CD4-positive, alpha-beta memory T cell (primary cell): ENCODE measurements at regions not wholly inside any gene's neighbourhood (a gene's known extent, or its start where the extent isn't known, plus 50 kb on each side); places are given as distances from the start of the nearest gene placed in this dataset.

Experiments used
- CTCF ChIA-PET: fragments of 350-600 bp; sonication (Branson Sonifier 250); formaldehyde crosslinking; loops from one replicate; lab custom pipeline; 2021; ENCODE audit warnings: inconsistent platforms; ENCODE audit not compliant: partially characterized antibody; lab: Charles Lee
- POLR2A ChIA-PET: fragments of 350-600 bp; sonication (Branson Sonifier 250); formaldehyde crosslinking; loops from one replicate; lab custom pipeline; 2021; ENCODE audit not compliant: partially characterized antibody; lab: Charles Lee
- DNase-seq, 5 donors: peaks; one replicate each; pipeline versions ENCODE4 v3.0.0 to v3.0.0-alpha.2; 2020 to 2022; ENCODE audit warnings: mixed read lengths in 1 of 5
- H3K27ac ChIP-seq: one replicate; pipeline ENCODE4 v1.7.0; 2013; ENCODE audit warnings: low read depth, low read length
- H3K27me3 ChIP-seq: 2 replicates; pipeline ENCODE4 v1.7.0; 2013; ENCODE audit warnings: mild to moderate bottlenecking, low read length, moderate library complexity; ENCODE audit not compliant: insufficient read depth
- H3K36me3 ChIP-seq: 2 replicates; pipeline ENCODE4 v1.7.0; 2013; ENCODE audit warnings: mild to moderate bottlenecking, low read length, moderate library complexity; ENCODE audit not compliant: insufficient read depth
- H3K4me1 ChIP-seq: 2 replicates; pipeline ENCODE4 v1.7.0; 2013; ENCODE audit warnings: mild to moderate bottlenecking, low read length, moderate library complexity; ENCODE audit not compliant: insufficient read depth
- H3K4me3 ChIP-seq, 2 donors: one replicate each; pipeline ENCODE4 v1.7.0; 2013; ENCODE audit warnings: low read length in 2 of 2, mild to moderate bottlenecking in 1 of 2
- H3K9me3 ChIP-seq, 2 donors: one replicate each; pipeline ENCODE4 v1.7.0; 2013; ENCODE audit warnings: low read length in 2 of 2, control low read depth in 1 of 2; ENCODE audit not compliant: control insufficient read depth in 1 of 2
- H3K27ac Mint-ChIP-seq, 7 donors: one replicate each; pipeline ENCODE4 v1.8.0; 2020 to 2021; ENCODE audit warnings: mixed read lengths in 7 of 7, mild to moderate bottlenecking in 6 of 7, inconsistent platforms in 3 of 7, moderate library complexity in 3 of 7
- H3K27me3 Mint-ChIP-seq, 2 donors: one replicate each; pipeline ENCODE4 v1.8.0; 2020 to 2021; ENCODE audit warnings: mixed read lengths in 2 of 2
- H3K36me3 Mint-ChIP-seq, 2 donors: one replicate each; pipeline ENCODE4 v1.8.0; 2020 to 2021; ENCODE audit warnings: mixed read lengths in 2 of 2, inconsistent platforms in 1 of 2, mild to moderate bottlenecking in 1 of 2
- H3K4me1 Mint-ChIP-seq, 4 donors: one replicate each; pipeline ENCODE4 v1.8.0; 2020 to 2021; ENCODE audit warnings: mixed read lengths in 4 of 4, mild to moderate bottlenecking in 1 of 4
- H3K4me3 Mint-ChIP-seq, 8 donors: one replicate each; pipeline ENCODE4 v1.8.0; 2020 to 2021; ENCODE audit warnings: mixed read lengths in 8 of 8, mild to moderate bottlenecking in 7 of 8, moderate library complexity in 6 of 8, inconsistent platforms in 3 of 8
- H3K9me3 Mint-ChIP-seq, 8 donors: one replicate each; pipeline ENCODE4 v1.8.0; 2020 to 2021; ENCODE audit warnings: mixed read lengths in 8 of 8, mild to moderate bottlenecking in 5 of 8, inconsistent platforms in 3 of 8, moderate library complexity in 1 of 8
- intact Hi-C: fragments of 100-400 bp; cut with micrococcal nuclease; formaldehyde crosslinking; loops from one replicate; pipeline ENCODE4 v1.15.1; 2023

- Histone ChIP-seq H3K4me1 (no peaks in the 10 kb centered on the region), H3K27ac (no peak overlapping the region), H3K36me3 (no peaks in the 10 kb centered on the region), H3K4me3 (no peak overlapping the region), H3K9me3 (no peaks in the 10 kb centered on the region), H3K27me3 (no peaks in the 10 kb centered on the region)
- no peaks in the 10 kb centered on the region for H3K36me3 Mint-ChIP-seq
- no peaks in the 10 kb centered on the region for H3K4me1 Mint-ChIP-seq
- no peak overlapping the region for H3K4me3 Mint-ChIP-seq
- H3K9me3 Mint-ChIP-seq, result peaks cover 0 to 6% (median 0%) of the 10 kb centered on the region in 8 donors
- intact Hi-C loops, result no loop called here
- H3K27me3 Mint-ChIP-seq, result no peaks in the 10 kb centered on the region
- H3K27ac Mint-ChIP-seq, result no peak overlapping the region
- POLR2A ChIA-PET, result no interaction called here
- no peak for DNase-seq
- CTCF ChIA-PET, result no interaction called here
Observed at GRCh38 chr13:67792151-67792676, 562.1 kb upstream of the PCDH9 start.

- H3K4me1 ChIP-seq, result no peaks in the 10 kb centered on the region
- no peak overlapping the region for H3K27ac ChIP-seq
- no peak for DNase-seq
- no peak overlapping the region for H3K4me3 Mint-ChIP-seq
- H3K4me1 Mint-ChIP-seq, result no peaks in the 10 kb centered on the region
- peaks cover 0 to 6% (median 0%) of the 10 kb centered on the region in 8 donors for H3K9me3 Mint-ChIP-seq
- H3K36me3 ChIP-seq, result no peaks in the 10 kb centered on the region
- H3K9me3 ChIP-seq, result no peaks in the 10 kb centered on the region
- H3K27me3 ChIP-seq, result no peaks in the 10 kb centered on the region
- no peaks in the 10 kb centered on the region for H3K36me3 Mint-ChIP-seq
- intact Hi-C loops, result no loop called here
- no peaks in the 10 kb centered on the region for H3K27me3 Mint-ChIP-seq
- no peak overlapping the region for H3K27ac Mint-ChIP-seq
- H3K4me3 ChIP-seq, result no peak overlapping the region
- POLR2A ChIA-PET, result no interaction called here
- CTCF ChIA-PET, result no interaction called here
Observed at GRCh38 chr13:67791047-67791446, 560.9 kb upstream of the PCDH9 start.

- intact Hi-C loops, result no loop called here
- no peaks in the 10 kb centered on the region for H3K9me3 ChIP-seq
- POLR2A ChIA-PET, result no interaction called here
- Mint-ChIP-seq H3K36me3 (no peaks in the 10 kb centered on the region), H3K4me3 (no peak overlapping the region), H3K9me3 (peaks cover 0 to 9% (median 4%) of the 10 kb centered on the region in 8 donors), H3K4me1 (no peaks in the 10 kb centered on the region), H3K27me3 (no peaks in the 10 kb centered on the region), H3K27ac (no peak overlapping the region)
- CTCF ChIA-PET, result no interaction called here
- DNase-seq, result no peak
- no peaks in the 10 kb centered on the region for H3K27me3 ChIP-seq
- H3K4me1 ChIP-seq, result no peaks in the 10 kb centered on the region
- H3K4me3 ChIP-seq, result no peak overlapping the region
- H3K27ac ChIP-seq, result no peak overlapping the region
- H3K36me3 ChIP-seq, result no peaks in the 10 kb centered on the region
Observed at GRCh38 chr13:67776151-67776550, 546.0 kb upstream of the PCDH9 start.

DNA sequence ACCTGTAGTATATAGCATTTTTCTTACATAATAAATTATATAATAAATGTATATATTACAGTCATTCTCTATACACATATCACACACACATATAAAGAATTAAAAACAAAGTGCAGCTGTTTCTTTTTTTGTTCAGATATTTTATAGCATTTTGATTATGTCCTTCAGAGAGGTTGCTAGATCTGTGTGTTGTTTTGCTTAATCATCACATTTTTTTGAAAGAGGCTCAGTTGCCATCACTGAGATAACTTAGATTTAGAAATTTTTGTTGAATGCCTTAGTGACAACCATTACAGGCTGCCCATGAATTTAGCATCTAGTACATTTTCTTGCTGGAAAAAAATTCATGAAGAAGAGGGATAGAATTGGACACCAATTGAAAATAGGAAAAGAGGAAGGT is 545.2 kb upstream of the PCDH9 start:
- Histone ChIP-seq H3K36me3 (no peaks in the 10 kb centered on the region), H3K9me3 (no peaks in the 10 kb centered on the region), H3K27me3 (no peaks in the 10 kb centered on the region), H3K27ac (no peak overlapping the region), H3K4me1 (no peaks in the 10 kb centered on the region), H3K4me3 (no peak overlapping the region)
- H3K27me3 Mint-ChIP-seq, result no peaks in the 10 kb centered on the region
- DNase-seq, result no peak
- intact Hi-C loops, result no loop called here
- ChIA-PET CTCF (no interaction called here), POLR2A (no interaction called here)
- no peak overlapping the region for H3K27ac Mint-ChIP-seq
- H3K4me3 Mint-ChIP-seq, result no peak overlapping the region
- H3K4me1 Mint-ChIP-seq, result no peaks in the 10 kb centered on the region
- no peaks in the 10 kb centered on the region for H3K36me3 Mint-ChIP-seq
- H3K9me3 Mint-ChIP-seq, result peaks cover 0 to 11% (median 4%) of the 10 kb centered on the region in 8 donors

- intact Hi-C loops, result no loop called here
- CTCF ChIA-PET, result no interaction called here
Observed at GRCh38 chr13:67772807-67773453, 542.8 kb upstream of the PCDH9 start.

DNA sequence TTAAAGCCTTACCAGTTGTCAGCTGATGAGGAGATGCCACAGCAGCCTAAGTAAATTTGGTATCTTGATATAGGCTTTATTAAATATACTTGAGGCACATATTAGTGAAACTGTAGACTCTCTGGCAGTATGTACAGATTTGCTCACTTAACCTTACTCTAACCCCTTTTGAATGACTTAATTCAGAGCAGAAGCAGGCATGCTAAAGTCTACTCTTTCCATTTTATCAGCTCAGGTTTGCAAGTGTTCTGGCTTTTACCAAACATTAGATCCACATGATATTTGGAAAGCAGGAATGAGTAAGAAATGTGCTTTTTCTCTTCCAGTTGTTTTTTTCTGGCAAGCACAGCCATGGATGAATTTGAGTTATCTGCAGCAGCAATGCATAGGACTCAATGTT is 541.0 kb upstream of the PCDH9 start:
- Mint-ChIP-seq H3K36me3 (no peaks in the 10 kb centered on the region), H3K27me3 (no peaks in the 10 kb centered on the region), H3K4me3 (no peak overlapping the region), H3K4me1 (no peaks in the 10 kb centered on the region), H3K9me3 (peaks cover 0 to 23% (median 7%) of the 10 kb centered on the region in 8 donors), H3K27ac (no peak overlapping the region)
- H3K27ac ChIP-seq, result no peak overlapping the region
- H3K4me3 ChIP-seq, result no peak overlapping the region
- DNase-seq, result no peak
- H3K36me3 ChIP-seq, result no peaks in the 10 kb centered on the region
- ChIA-PET POLR2A (no interaction called here), CTCF (no interaction called here)
- no peaks in the 10 kb centered on the region for H3K27me3 ChIP-seq
- H3K4me1 ChIP-seq, result no peaks in the 10 kb centered on the region
- H3K9me3 ChIP-seq, result no peaks in the 10 kb centered on the region
- intact Hi-C loops, result no loop called here

More at GRCh38 chr13:67772807-67773453, 542.8 kb upstream of the PCDH9 start:
- H3K4me1 Mint-ChIP-seq, result no peaks in the 10 kb centered on the region
- no peaks in the 10 kb centered on the region for H3K27me3 Mint-ChIP-seq
- H3K36me3 Mint-ChIP-seq, result no peaks in the 10 kb centered on the region
- Histone ChIP-seq H3K27ac (no peak overlapping the region), H3K4me1 (no peaks in the 10 kb centered on the region), H3K36me3 (no peaks in the 10 kb centered on the region), H3K9me3 (no peaks in the 10 kb centered on the region), H3K4me3 (no peak overlapping the region), H3K27me3 (no peaks in the 10 kb centered on the region)
- H3K4me3 Mint-ChIP-seq, result no peak overlapping the region
- H3K27ac Mint-ChIP-seq, result no peak overlapping the region
- peaks cover 0 to 18% (median 7%) of the 10 kb centered on the region in 8 donors for H3K9me3 Mint-ChIP-seq
- POLR2A ChIA-PET, result no interaction called here
- no peak for DNase-seq

DNA sequence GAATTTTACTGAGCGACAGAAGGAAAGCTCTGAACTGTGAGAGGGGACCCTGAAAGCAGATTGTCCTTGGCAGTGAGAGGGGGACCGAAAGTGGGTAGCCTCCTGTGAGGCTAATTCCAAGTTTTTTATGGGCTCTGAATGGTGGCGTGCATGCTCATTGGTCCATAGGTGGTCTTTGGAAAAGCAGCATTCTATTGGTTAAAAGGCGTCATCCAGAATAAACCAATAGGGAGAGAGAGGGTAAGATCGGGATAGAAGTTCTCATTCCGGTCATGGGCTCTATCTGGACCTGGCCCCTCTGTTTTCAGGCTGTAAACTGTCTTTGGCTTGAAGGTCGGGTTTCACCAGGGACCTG is 539.8 kb upstream of the PCDH9 start:
- Histone ChIP-seq H3K4me1 (no peaks in the 10 kb centered on the region), H3K9me3 (no peaks in the 10 kb centered on the region), H3K4me3 (no peak overlapping the region), H3K36me3 (no peaks in the 10 kb centered on the region), H3K27ac (no peak overlapping the region), H3K27me3 (no peaks in the 10 kb centered on the region)
- Mint-ChIP-seq H3K27me3 (no peaks in the 10 kb centered on the region), H3K27ac (no peak overlapping the region), H3K36me3 (no peaks in the 10 kb centered on the region), H3K4me3 (no peak overlapping the region), H3K4me1 (no peaks in the 10 kb centered on the region), H3K9me3 (peaks cover 0 to 23% (median 8%) of the 10 kb centered on the region in 8 donors)
- DNase-seq, result no peak
- POLR2A ChIA-PET, result no interaction called here
- intact Hi-C loops, result no loop called here
- CTCF ChIA-PET, result no interaction called here
